ENCODE measurements at regions not wholly inside any gene's neighbourhood (a gene's known extent, or its start where the extent isn't known, plus 50 kb on each side); places are given as distances from the start of the nearest gene placed in this dataset.

- DNase-seq (ENCODE audit: low spot score) = no peak
Measured at GRCh38 chr17:27242951-27243350, 51.0 kb upstream of the WSB1 start.

DNA sequence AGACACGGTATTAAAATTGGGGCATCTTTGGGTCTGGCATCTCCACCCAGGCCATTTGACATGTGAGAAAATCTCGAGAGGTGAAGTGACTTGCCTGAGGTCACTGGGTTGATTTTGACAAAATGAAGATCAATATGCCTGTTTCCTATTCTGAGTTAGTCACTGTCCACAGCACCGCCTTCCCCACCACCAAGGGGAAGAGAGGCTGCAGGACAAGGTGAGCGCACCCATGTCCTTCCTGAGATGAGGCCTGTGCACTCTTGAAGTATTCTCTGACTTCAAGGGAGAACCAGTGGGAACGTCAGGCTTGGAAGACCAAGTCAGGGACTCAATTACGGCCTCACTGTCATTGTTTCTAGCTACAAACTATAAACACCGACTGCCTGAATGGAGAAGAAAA, 49.9 kb upstream of the WSB1 start:
- DNase-seq (ENCODE audit: low spot score) = no peak
